ENCODE measurements at regions not wholly inside any gene's neighbourhood (a gene's known extent, or its start where the extent isn't known, plus 50 kb on each side); places are given as distances from the start of the nearest gene placed in this dataset.
"Not testable (repeated sequence)": the region's sequence is repeated elsewhere in the genome, so short reads cannot be mapped to it uniquely, and the experiment has no call there.

- POLR2A ChIA-PET; DNase-seq (ENCODE audit: extremely low spot score): not testable (repeated sequence)
- CTCF ChIA-PET = interaction anchor here (0.5 kb wide), 1 partner anchor 785 kb away, joined by 4 read pairs; no protein-coding TSS in a partner anchor
These were observed 51.1 kb upstream of the BNC1 start for GRCh38 chr15:83335542-83335941.

- TF ChIP-seq NFRKB (IDR thresholded peaks at IDR 0.05) (no peak), ARNT (IDR thresholded peaks at IDR 0.05) (no peak), FOXM1 (IDR thresholded peaks at IDR 0.05; ENCODE audit: borderline replicate concordance) (no peak), SP1 (IDR thresholded peaks at IDR 0.05) (no peak), ZNF384 (IDR thresholded peaks at IDR 0.05) (no peak), FOXK2 (IDR thresholded peaks at IDR 0.05) (no peak), FOXA1 (IDR thresholded peaks at IDR 0.05) (no peak), BHLHE40 (IDR thresholded peaks at IDR 0.05; ENCODE audit: borderline replicate concordance) (no peak), CTBP1 (IDR thresholded peaks at IDR 0.05; ENCODE audit: borderline replicate concordance) (no peak), HDGF (IDR thresholded peaks at IDR 0.05; ENCODE audit: borderline replicate concordance) (no peak), SUZ12 (IDR thresholded peaks at IDR 0.05) (no peak), L3MBTL2 (conservative IDR thresholded peaks at IDR 0.05) (no peak), PKNOX1 (IDR thresholded peaks at IDR 0.05) (no peak), TARDBP (IDR thresholded peaks at IDR 0.05) (no peak), LEF1 (IDR thresholded peaks at IDR 0.05; ENCODE audit: borderline replicate concordance) (no peak), ELF4 (IDR thresholded peaks at IDR 0.05) (no peak)
- ChIA-PET POLR2A (no interaction called here), CTCF (no interaction called here)
These were observed 54.9 kb upstream of the BNC1 start for GRCh38 chr15:83339396-83339795.

GRCh38 chr15:83340087-83340486, 55.6 kb upstream of the BNC1 start:
- ChIA-PET CTCF (no interaction called here), POLR2A (no interaction called here)
- DNase-seq (ENCODE audit: extremely low spot score) = no peak
- TF ChIP-seq ZNF384 (IDR thresholded peaks at IDR 0.05) = no peak
- TF ChIP-seq HDGF (IDR thresholded peaks at IDR 0.05; ENCODE audit: borderline replicate concordance) = no peak
- no peak for TF ChIP-seq ARNT (IDR thresholded peaks at IDR 0.05)

More at GRCh38 chr15:83339396-83339795, 54.9 kb upstream of the BNC1 start:
- no peak for DNase-seq (ENCODE audit: extremely low spot score)

GRCh38 chr15:83346342-83346741, 61.9 kb upstream of the BNC1 start:
- ChIA-PET CTCF (no interaction called here), POLR2A (no interaction called here)
- DNase-seq (ENCODE audit: extremely low spot score) = no peak
- no peak for TF ChIP-seq BHLHE40 (IDR thresholded peaks at IDR 0.05; ENCODE audit: borderline replicate concordance)
- TF ChIP-seq ELF4 (IDR thresholded peaks at IDR 0.05) = no peak
- TF ChIP-seq FOXA1 (IDR thresholded peaks at IDR 0.05) = no peak
- no peak for TF ChIP-seq ZNF384 (IDR thresholded peaks at IDR 0.05)
- no peak for TF ChIP-seq ARNT (IDR thresholded peaks at IDR 0.05)
- no peak for TF ChIP-seq CTBP1 (IDR thresholded peaks at IDR 0.05; ENCODE audit: borderline replicate concordance)
- no peak for TF ChIP-seq LEF1 (IDR thresholded peaks at IDR 0.05; ENCODE audit: borderline replicate concordance)
- TF ChIP-seq SUZ12 (IDR thresholded peaks at IDR 0.05) = no peak

GRCh38 chr15:83352119-83352518, 67.7 kb upstream of the BNC1 start:
- DNase-seq (ENCODE audit: extremely low spot score) = no peak
- ChIA-PET POLR2A (no interaction called here), CTCF (interaction anchor here (0.6 to 0.8 kb wide), 2 partner anchors 8 to 74 kb away, joined by 3 read pairs; no protein-coding TSS in a partner anchor)
- TF ChIP-seq ZNF384 (IDR thresholded peaks at IDR 0.05) (no peak), LEF1 (IDR thresholded peaks at IDR 0.05; ENCODE audit: borderline replicate concordance) (no peak), FOXM1 (IDR thresholded peaks at IDR 0.05; ENCODE audit: borderline replicate concordance) (no peak), ELF4 (IDR thresholded peaks at IDR 0.05) (no peak), HDGF (IDR thresholded peaks at IDR 0.05; ENCODE audit: borderline replicate concordance) (no peak), FOXA1 (IDR thresholded peaks at IDR 0.05) (no peak), ARNT (IDR thresholded peaks at IDR 0.05) (no peak), NFRKB (IDR thresholded peaks at IDR 0.05) (no peak), FOXK2 (IDR thresholded peaks at IDR 0.05) (no peak), TARDBP (IDR thresholded peaks at IDR 0.05) (no peak), CTBP1 (IDR thresholded peaks at IDR 0.05; ENCODE audit: borderline replicate concordance) (no peak), BHLHE40 (IDR thresholded peaks at IDR 0.05; ENCODE audit: borderline replicate concordance) (no peak), SP1 (IDR thresholded peaks at IDR 0.05) (no peak), SUZ12 (IDR thresholded peaks at IDR 0.05) (no peak), L3MBTL2 (conservative IDR thresholded peaks at IDR 0.05) (no peak)

- no peak for DNase-seq (ENCODE audit: extremely low spot score)
- ChIA-PET CTCF (no interaction called here), POLR2A (no interaction called here)
- no peak for TF ChIP-seq ARNT (IDR thresholded peaks at IDR 0.05)
- no peak for TF ChIP-seq CTBP1 (IDR thresholded peaks at IDR 0.05; ENCODE audit: borderline replicate concordance)
- no peak for TF ChIP-seq FOXA1 (IDR thresholded peaks at IDR 0.05)
- no peak for TF ChIP-seq FOXM1 (IDR thresholded peaks at IDR 0.05; ENCODE audit: borderline replicate concordance)
- no peak for TF ChIP-seq TARDBP (IDR thresholded peaks at IDR 0.05)
- TF ChIP-seq L3MBTL2 (conservative IDR thresholded peaks at IDR 0.05) = no peak
- no peak for TF ChIP-seq ZNF384 (IDR thresholded peaks at IDR 0.05)
These were observed 72.3 kb upstream of the BNC1 start for GRCh38 chr15:83356501-83357399.

- TF ChIP-seq FOXA1 (IDR thresholded peaks at IDR 0.05) (no peak), BHLHE40 (IDR thresholded peaks at IDR 0.05; ENCODE audit: borderline replicate concordance) (no peak), LEF1 (IDR thresholded peaks at IDR 0.05; ENCODE audit: borderline replicate concordance) (no peak), ZNF384 (IDR thresholded peaks at IDR 0.05) (no peak), SUZ12 (IDR thresholded peaks at IDR 0.05) (no peak), NFRKB (IDR thresholded peaks at IDR 0.05) (no peak), CTBP1 (IDR thresholded peaks at IDR 0.05; ENCODE audit: borderline replicate concordance) (no peak), ARNT (IDR thresholded peaks at IDR 0.05) (no peak), HDGF (IDR thresholded peaks at IDR 0.05; ENCODE audit: borderline replicate concordance) (no peak), PKNOX1 (IDR thresholded peaks at IDR 0.05) (no peak), FOXK2 (IDR thresholded peaks at IDR 0.05) (no peak), L3MBTL2 (conservative IDR thresholded peaks at IDR 0.05) (no peak), ELF4 (IDR thresholded peaks at IDR 0.05) (no peak), TARDBP (IDR thresholded peaks at IDR 0.05) (no peak), FOXM1 (IDR thresholded peaks at IDR 0.05; ENCODE audit: borderline replicate concordance) (no peak), SP1 (IDR thresholded peaks at IDR 0.05) (no peak)
- POLR2A ChIA-PET = no interaction called here
- CTCF ChIA-PET = no interaction called here
- no peak for DNase-seq (ENCODE audit: extremely low spot score)
These were observed 74.6 kb upstream of the BNC1 start for GRCh38 chr15:83358972-83359564.
